Fibroblast of skin of left biceps (primary cell): ENCODE measurements at regions not wholly inside any gene's neighbourhood (a gene's known extent, or its start where the extent isn't known, plus 50 kb on each side); places are given as distances from the start of the nearest gene placed in this dataset.
"Not testable (repeated sequence)": the region's sequence is repeated elsewhere in the genome, so short reads cannot be mapped to it uniquely, and the experiment has no call there.

Source experiments
- DNase-seq, 2 experiments: peaks; one replicate each; pipeline ENCODE4 v3.0.0-alpha.2; 2013; ENCODE audit warnings: low read depth in 2 of 2

DNA sequence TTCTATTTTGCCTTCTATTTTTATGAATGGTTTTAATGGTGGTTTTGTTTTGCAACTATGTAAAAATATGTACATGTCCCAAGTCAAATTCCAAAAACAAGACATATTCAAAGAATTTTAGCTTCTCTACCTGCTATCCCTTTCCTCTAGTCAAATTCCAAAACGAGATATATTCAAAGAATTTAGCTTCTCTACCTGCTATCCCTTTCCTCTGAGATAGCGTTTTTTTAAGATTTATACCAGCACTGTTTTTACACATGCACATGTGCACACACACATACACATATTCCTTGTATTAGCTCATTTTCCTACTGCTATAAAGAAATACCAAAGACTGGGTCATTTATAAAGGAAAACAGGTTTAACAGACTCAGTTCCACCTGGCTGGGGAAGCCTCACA lies 199.1 kb upstream of the ARL4C start:
- no peak for DNase-seq

DNA sequence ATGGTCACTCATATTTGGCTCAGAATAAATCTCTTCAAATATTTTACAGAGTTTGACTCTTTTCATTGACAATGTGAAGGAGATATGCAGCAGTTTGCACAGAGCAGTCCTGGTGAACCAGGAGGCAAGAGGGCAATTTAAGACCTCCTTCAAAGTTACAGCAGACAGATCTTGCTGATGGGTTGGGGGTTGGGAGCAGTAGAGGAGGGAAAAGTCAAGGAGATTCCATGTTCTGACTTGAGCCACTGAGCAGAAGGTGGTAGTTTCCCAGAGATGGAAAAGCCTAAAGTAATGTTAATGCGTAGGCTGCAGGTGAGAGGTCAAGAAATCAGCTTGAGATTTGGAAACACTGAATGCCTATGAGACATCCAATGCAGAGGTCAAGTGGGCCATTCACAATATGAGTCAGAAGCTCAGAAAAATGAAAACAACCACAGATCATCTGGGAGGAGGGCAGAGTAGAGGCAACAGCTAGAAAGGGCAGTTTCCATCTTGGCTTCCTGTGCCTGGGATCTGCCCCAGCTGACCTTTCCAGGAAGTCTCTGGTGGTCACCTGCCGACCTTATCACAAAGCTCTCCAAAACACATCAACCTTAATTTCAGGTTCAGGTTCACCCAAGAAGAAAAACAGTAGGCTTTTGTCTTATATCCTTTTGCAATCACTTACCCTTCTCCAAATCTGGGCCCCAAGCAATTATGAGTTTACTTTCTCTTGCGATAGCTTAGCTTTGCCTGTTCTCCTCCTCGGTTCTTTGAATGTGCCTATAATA lies 197.5 kb upstream of the ARL4C start:
- no peak for DNase-seq

DNA sequence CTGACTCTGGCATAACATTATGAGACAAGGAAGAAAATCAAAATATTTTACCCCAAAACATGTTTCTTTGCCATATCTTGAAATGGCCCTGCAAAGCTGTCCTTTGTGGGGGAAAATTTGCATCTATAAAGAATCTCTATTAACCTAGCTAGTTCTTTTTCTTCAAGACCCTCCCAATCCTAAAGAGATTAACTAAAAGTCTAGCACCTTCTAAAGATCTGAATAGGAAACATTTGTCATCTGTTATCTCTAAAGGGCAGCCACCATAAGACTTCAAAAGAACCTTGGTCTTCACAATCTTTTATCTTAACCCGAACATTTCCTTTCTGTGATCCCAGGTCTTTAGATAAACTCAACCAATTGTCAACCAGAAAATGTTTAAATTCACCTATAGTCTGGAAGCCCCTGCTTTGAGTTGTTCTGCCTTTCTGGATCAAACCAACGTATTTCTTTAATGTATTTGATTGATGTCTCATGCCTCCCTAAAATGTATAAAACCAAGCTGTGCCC lies 196.9 kb upstream of the ARL4C start:
- not testable (repeated sequence) for DNase-seq

DNA sequence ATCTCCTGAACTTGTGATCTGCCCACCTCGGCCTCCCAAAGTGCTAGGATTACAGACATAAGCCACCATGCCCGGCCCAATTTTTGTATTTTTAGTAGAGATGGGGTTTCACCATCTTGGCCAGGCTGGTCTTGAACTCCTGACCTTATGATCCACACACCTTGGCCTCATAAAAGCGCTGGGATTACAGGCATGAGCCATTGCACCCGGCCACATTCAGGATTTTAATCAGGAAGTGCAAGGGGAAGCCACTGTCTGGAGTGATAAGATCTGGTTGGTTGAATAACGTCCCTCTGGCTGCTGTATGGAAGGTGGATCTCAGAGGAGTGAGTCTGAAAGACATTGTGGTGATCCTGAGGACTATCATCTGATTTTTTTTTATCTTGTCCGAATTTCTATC lies 196.3 kb upstream of the ARL4C start:
- not testable (repeated sequence) for DNase-seq

DNA sequence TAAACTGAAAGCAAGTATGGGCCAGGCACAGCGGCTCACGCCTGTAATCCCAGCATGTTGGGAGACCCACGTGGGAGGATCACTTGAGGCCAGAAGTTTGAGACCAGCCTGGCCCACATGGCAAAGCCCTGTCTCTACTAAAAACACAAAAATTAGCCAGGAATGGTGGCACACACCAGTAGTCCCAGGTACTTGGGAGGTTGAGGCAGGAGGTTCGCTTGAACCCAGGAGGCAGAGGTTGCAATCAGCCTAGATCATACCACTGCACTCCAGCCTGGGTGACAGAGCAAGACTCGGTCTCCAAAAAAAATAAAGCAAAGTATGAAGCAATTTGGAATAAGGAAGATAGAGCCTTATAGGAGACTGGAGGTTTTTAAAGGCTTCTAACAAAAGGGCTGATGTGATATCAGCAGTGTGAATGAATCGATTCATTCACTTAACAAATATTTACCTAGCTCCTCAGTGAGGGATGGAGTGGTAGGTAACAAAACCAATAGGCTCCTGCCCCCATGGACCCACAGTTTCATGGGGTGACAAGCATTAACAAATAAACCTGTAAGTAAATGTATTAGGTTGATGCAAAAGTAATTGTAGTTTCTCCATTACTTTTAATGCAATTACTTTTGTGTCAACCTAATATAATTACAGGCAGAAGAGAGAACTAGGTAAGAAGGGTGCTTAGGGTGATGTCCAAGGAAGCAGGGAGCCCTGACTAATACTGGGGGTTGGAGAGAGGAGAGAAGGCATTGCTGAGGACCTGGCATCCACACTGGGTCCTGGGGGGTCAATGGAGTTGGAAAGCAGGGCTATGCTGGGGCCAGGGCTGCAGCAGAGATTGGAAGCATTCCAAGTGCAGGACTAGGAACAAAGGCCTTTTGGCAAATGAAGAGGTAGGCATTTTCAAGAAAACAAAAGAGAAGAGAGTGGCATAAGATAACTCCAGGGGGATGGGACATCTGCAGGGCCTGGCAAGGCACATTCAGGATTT lies 195.4 kb upstream of the ARL4C start:
- no peak for DNase-seq

- DNase-seq, result no peak
Measured at GRCh38 chr2:234691214-234691575, 194.3 kb upstream of the ARL4C start.

DNA sequence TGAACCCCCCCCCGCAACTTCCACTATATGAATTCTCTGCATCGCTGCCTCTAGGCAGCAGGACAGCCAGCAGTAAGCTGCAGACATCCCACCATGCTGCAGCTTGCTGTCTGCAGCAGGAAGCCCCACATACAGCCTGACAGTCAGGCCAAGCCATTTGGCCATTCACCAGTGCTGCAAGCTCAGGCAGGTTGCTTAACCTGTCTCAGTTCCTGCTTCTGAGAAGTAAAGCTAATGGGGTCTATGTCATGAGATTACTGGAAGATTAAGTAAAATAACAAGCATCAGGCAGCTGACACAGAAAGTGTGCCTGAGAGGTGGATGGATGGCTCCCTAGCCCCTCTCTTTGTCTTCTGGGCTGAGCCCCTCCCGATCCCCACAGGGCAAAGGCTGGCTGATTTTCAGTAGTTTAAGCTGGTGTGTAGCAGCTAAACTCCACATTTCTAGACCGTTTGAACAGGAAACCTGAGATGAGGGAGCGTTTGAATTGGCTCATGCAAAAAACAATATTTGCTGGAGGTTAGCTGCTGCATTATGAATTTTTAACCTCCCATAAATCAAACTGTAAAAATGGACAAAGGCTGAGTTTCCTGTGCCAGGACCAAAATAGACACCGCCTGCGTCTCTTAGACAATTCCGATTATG lies 193.8 kb upstream of the ARL4C start:
- DNase-seq, result no peak

- DNase-seq, result no peak
Measured at GRCh38 chr2:234689911-234690379, 193.1 kb upstream of the ARL4C start.

- no peak for DNase-seq
Measured at GRCh38 chr2:234687718-234688475, 191.0 kb upstream of the ARL4C start.

DNA sequence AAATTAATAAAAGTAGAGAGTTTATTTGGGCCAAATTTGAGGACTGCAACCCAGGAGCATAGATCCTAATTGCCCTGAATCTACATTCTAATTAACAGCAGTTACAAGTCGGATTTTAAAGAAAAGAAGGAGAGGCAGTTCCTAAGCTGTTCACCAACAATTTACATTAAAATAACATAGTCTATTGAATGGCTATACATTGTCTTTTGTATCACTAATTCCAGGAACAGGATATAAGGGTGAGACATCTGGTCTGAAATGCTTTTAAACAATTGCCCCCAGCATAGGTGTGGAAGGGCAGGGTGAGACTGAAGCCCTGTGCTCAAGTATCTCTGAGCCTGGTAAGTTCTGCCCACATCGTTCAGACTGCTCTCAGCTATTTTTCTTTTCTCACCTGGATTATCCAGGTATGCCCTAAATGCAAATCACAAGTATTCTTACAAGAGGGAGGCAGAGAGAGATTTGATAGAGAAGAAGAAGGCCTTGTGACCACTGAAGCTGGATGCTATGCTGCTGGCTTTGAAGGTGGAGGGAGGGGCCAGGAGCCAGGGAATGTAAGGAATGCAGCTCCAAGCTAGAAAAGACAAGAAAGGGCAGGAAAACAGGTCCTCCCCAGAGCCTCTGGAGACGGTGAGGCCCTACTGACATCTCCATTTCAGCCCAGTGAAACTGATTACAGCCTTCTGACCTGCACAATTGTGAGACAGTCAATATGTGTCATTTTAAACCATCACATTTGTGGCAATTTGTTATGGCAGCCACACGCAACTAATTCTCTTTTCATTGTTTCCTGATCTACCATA lies 189.4 kb upstream of the ARL4C start:
- no peak for DNase-seq

DNA sequence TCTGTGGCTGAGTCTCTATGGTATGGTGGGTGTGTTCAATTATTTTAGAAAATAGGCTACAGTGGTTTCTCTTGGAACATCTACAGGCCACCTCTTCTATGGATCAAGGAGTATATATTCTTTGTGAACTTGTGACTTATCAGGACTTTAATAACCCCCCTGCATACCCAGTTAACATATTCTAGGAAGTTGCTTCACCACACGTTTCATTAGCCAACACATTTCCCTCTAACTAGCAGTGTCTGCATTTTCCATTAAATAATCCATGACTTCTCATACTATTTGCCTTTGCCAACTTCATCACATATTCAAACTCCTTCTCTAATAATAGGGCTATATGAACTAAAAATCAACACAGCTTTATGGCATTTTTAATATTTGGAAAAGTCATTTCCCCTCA lies 187.6 kb upstream of the ARL4C start:
- no peak for DNase-seq

DNA sequence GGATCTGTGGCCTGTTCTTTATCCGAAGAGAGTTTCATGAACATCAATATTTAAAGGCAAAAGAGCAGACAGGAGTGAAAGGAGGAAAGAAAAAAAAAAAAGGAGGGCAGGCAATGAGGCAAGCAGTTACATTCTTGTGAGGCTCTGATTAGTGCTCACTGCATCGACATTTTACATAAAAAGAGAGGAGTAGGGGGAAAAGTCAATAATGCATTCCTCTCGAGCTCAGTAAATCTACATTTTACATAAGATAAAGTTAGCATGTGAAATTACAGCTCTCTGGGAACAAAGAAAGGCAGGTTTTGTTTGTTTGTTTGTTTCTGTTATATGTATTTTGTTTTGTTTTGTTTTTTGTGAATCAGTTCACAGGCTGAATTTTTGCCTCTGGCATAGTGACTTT lies 187.1 kb upstream of the ARL4C start:
- no peak for DNase-seq

- DNase-seq, result no peak
Measured at GRCh38 chr2:234682492-234683228, 185.8 kb upstream of the ARL4C start.

DNA sequence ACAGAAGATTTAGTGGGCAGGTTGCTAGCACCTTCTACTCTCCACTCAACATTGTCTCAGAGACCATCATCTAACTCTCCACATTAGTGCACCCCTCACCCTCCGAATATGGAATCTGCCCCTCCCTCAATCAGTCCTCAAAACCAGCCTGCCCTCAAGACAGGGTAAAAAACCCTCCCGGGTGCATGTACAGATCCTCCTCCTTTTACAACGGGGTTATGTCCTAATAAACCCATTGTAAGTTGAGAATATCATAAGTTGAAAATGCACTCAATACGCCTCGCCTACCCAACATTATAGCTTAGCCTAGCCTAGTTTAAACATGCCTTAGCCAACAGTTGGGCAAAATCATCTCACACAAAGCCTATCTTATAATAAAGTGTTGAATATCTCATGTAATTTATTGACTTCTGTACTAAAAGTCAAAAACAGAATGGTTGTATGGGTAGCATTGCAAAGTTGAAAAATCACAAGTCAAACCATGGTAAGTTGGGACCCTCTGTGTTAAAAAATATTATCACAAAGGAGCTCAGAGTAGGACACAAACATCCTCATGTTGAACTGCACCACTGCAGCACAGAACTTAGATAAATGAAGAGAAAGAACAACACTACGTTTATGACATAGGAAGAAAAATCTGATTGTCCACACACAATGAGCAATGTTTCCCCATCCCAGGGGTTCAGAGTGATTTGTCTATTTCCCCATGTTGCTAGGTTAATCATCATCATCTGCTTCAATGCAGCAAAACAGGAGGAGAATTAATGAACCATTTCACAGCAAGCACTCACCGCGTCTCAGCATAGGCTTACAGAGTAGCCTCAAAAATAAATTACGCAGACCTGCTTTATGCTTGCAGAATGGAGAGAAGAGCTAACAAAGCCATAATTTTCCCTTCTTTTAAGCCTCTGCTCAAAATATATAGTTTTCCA lies 184.1 kb upstream of the ARL4C start:
- no peak for DNase-seq

DNA sequence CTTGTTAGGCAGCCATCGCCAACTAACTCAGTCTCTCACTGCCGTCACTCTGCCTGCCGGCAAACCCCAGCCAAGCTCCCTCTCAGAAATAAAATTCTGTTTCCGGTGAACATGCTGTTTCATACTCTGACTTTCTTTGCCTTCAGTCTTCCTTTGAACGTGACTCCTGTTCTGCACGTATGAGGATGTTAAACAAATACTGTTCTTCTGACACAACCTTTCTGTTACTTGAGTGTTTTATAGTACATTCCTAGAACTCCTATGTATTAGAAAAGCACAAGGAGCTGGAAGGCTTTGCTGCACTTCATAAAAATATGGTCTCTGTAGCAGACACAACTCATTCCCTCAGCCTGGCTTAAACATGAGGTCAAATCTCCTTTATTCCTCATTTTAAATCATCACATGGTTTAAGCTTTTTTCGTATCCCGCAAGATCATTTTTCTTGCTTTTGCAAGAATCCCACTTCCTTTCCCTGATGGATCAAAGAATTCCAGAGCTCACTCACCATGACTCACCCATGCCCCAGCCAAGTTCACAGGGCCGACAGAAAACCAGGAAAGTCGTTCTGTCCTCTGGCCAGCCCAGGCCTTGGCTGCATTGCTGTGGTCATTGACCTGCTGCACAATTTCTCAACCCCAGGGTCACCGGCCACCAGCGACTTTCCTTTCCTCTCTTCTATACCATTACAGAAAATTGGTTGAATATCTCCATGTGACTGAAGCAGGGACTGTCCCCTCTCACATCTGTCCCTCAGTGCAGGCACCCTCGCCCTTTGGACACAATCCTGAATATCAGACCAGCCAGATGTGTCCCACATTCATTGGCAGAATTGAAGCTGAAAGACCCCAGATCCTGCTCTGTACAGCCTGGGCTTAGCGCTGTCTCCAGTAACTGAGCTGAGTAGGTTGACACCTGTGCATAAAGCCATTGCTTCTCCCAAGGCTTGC lies 183.1 kb upstream of the ARL4C start:
- peak; percentile 92 to 94 for DNase-seq

DNA sequence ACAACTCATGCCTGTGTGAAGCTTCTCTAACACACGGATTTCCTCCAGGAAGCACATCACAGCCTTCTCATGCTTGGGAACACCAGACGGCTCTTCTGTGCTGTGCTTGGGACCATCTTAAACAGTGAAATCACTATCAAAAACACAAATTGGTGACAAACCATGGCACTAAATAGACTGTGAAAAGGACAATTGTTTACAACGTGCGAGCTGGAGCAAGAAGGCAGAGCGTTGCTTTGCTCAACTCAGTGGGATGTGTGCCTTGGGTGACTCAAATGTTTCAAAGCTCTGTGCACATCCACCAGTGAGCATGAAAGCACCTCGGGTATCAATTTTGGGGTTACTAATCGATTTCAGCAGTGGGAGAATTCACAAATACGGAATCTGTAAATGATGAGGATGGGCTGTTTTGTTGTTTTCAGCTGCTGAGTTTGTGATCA lies 182.4 kb upstream of the ARL4C start:
- no peak for DNase-seq

GRCh38 chr2:234678711-234679110 lies 181.8 kb upstream of the ARL4C start:
- peak in 1 of 2 experiments; percentile 41 for DNase-seq
